ENCODE measurements at regions not wholly inside any gene's neighbourhood (a gene's known extent, or its start where the extent isn't known, plus 50 kb on each side); places are given as distances from the start of the nearest gene placed in this dataset.

- H4K20me1 ChIP-seq (ENCODE audit: control insufficient read depth, insufficient read depth, low read depth, low read length): no peaks in the 10 kb centered on the region
- no peak overlapping the region for H3K4me2 ChIP-seq (ENCODE audit: low read length)
- no peaks in the 10 kb centered on the region for H3K4me1 ChIP-seq (ENCODE audit: control insufficient read depth, low read length)
- TF ChIP-seq EZH2phosphoT487 (IDR thresholded peaks at IDR 0.05; ENCODE audit: borderline replicate concordance, low read length) (no peak), CTCF (IDR thresholded peaks at IDR 0.05; ENCODE audit: low read depth, low read length, poor library complexity, severe bottlenecking) (no peak)
- no peaks in the 10 kb centered on the region for H3K9me2 ChIP-seq (replicated peaks; ENCODE audit: control insufficient read depth, low read length)
- no peaks in the 10 kb centered on the region for H3K79me2 ChIP-seq (ENCODE audit: control insufficient read depth, low read length)
- H3K36me3 ChIP-seq (ENCODE audit: control insufficient read depth, low read length): no peaks in the 10 kb centered on the region
- H3K27me3 ChIP-seq (ENCODE audit: control insufficient read depth, low read length): no peaks in the 10 kb centered on the region
- no peaks in the 10 kb centered on the region for H3F3A ChIP-seq (ENCODE audit: control insufficient read depth, insufficient read depth)
- no peak overlapping the region for H3K4me3 ChIP-seq (ENCODE audit: low read length)
- H3K27ac ChIP-seq (ENCODE audit: low read depth, low read length): no peak overlapping the region
- H3K9me3 ChIP-seq (ENCODE audit: control insufficient read depth, insufficient read depth, low read length): no peaks in the 10 kb centered on the region
Measured at GRCh38 chr5:136439367-136439766, 74.0 kb upstream of the TRPC7 start.

- Histone ChIP-seq H3K27me3 (ENCODE audit: control insufficient read depth, low read length) (no peaks in the 10 kb centered on the region), H3K36me3 (ENCODE audit: control insufficient read depth, low read length) (no peaks in the 10 kb centered on the region), H3K79me2 (ENCODE audit: control insufficient read depth, low read length) (no peaks in the 10 kb centered on the region), H3K9me3 (ENCODE audit: control insufficient read depth, insufficient read depth, low read length) (no peaks in the 10 kb centered on the region), H3K4me1 (ENCODE audit: control insufficient read depth, low read length) (no peaks in the 10 kb centered on the region), H3K4me2 (ENCODE audit: low read length) (no peak overlapping the region), H3K27ac (ENCODE audit: low read depth, low read length) (no peak overlapping the region), H3K4me3 (ENCODE audit: low read length) (no peak overlapping the region), H3K9me2 (replicated peaks; ENCODE audit: control insufficient read depth, low read length) (no peaks in the 10 kb centered on the region), H3F3A (ENCODE audit: control insufficient read depth, insufficient read depth) (no peaks in the 10 kb centered on the region), H4K20me1 (ENCODE audit: control insufficient read depth, insufficient read depth, low read depth, low read length) (no peaks in the 10 kb centered on the region)
- no peak for TF ChIP-seq EZH2phosphoT487 (IDR thresholded peaks at IDR 0.05; ENCODE audit: borderline replicate concordance, low read length)
- TF ChIP-seq CTCF (IDR thresholded peaks at IDR 0.05; ENCODE audit: low read depth, low read length, poor library complexity, severe bottlenecking): no peak
Measured at GRCh38 chr5:136435946-136436543, 70.7 kb upstream of the TRPC7 start.

- H3K79me2 ChIP-seq (ENCODE audit: control insufficient read depth, low read length): no peaks in the 10 kb centered on the region
- H3K4me2 ChIP-seq (ENCODE audit: low read length): no peak overlapping the region
- no peaks in the 10 kb centered on the region for H3F3A ChIP-seq (ENCODE audit: control insufficient read depth, insufficient read depth)
- no peaks in the 10 kb centered on the region for H3K9me2 ChIP-seq (replicated peaks; ENCODE audit: control insufficient read depth, low read length)
- no peaks in the 10 kb centered on the region for H3K27me3 ChIP-seq (ENCODE audit: control insufficient read depth, low read length)
- no peaks in the 10 kb centered on the region for H3K9me3 ChIP-seq (ENCODE audit: control insufficient read depth, insufficient read depth, low read length)
- TF ChIP-seq CTCF (IDR thresholded peaks at IDR 0.05; ENCODE audit: low read depth, low read length, poor library complexity, severe bottlenecking) (no peak), EZH2phosphoT487 (IDR thresholded peaks at IDR 0.05; ENCODE audit: borderline replicate concordance, low read length) (no peak)
- no peaks in the 10 kb centered on the region for H4K20me1 ChIP-seq (ENCODE audit: control insufficient read depth, insufficient read depth, low read depth, low read length)
- H3K4me3 ChIP-seq (ENCODE audit: low read length): no peak overlapping the region
- H3K36me3 ChIP-seq (ENCODE audit: control insufficient read depth, low read length): no peaks in the 10 kb centered on the region
- H3K27ac ChIP-seq (ENCODE audit: low read depth, low read length): no peak overlapping the region
- H3K4me1 ChIP-seq (ENCODE audit: control insufficient read depth, low read length): no peaks in the 10 kb centered on the region
Measured at GRCh38 chr5:136434795-136435194, 69.5 kb upstream of the TRPC7 start.

Measured in DOHH2 (cell line).